GM23338 (cell line): ENCODE measurements at regions not wholly inside any gene's neighbourhood (a gene's known extent, or its start where the extent isn't known, plus 50 kb on each side); places are given as distances from the start of the nearest gene placed in this dataset.

ENCODE experiments used
- ATAC-seq: fragments of 200-7000 bp; cut with Tn5 transposase; 3 replicates; pipeline ENCODE4 v1.9.1; 2020
- DNase-seq: peaks from one replicate; pipeline ENCODE4 v3.0.0-alpha.2; 2015; ENCODE audit warnings: low spot score
- H2AFZ ChIP-seq: fragments of 200-600 bp; sonication (generic); 2 replicates; pipeline ENCODE4 v1.8.0; 2016; ENCODE audit warnings: antibody characterized with exemption, mild to moderate bottlenecking, moderate library complexity
- H3F3A ChIP-seq: fragments of 200-600 bp; sonication (generic); replicated peaks from 2 replicates; pipeline ENCODE4 v1.8.0; 2017; ENCODE audit warnings: antibody characterized with exemption, mixed run types, low read depth
- H3K27ac ChIP-seq: fragments of 200-600 bp; sonication (generic); 2 replicates; pipeline ENCODE4 v1.6.1; 2016; ENCODE audit warnings: low read depth
- H3K27me3 ChIP-seq: fragments of 200-600 bp; sonication (generic); 2 replicates; pipeline ENCODE4 v1.8.0; 2016; ENCODE audit warnings: mild to moderate bottlenecking, mixed run types, moderate library complexity; ENCODE audit not compliant: insufficient read depth
- H3K36me3 ChIP-seq: fragments of 200-600 bp; sonication (generic); 2 replicates; pipeline ENCODE4 v1.8.0; 2016; ENCODE audit warnings: mild to moderate bottlenecking; ENCODE audit not compliant: insufficient read depth
- H3K4me1 ChIP-seq: fragments of 200-600 bp; sonication (generic); 2 replicates; pipeline ENCODE4 v1.8.0; 2016; ENCODE audit warnings: mild to moderate bottlenecking, moderate library complexity; ENCODE audit not compliant: insufficient read depth
- H3K4me2 ChIP-seq: fragments of 200-600 bp; sonication (generic); 2 replicates; pipeline ENCODE4 v1.7.1; 2017; ENCODE audit warnings: mixed run types
- H3K4me3 ChIP-seq: fragments of 200-600 bp; sonication (generic); 2 replicates; pipeline ENCODE4 v1.6.1; 2016; ENCODE audit warnings: mixed run types
- H3K79me2 ChIP-seq: fragments of 200-600 bp; sonication (generic); replicated peaks from 2 replicates; pipeline ENCODE4 v1.8.0; 2017; ENCODE audit warnings: mild to moderate bottlenecking; ENCODE audit not compliant: insufficient read depth
- H3K9me2 ChIP-seq: fragments of 200-600 bp; sonication (generic); 2 replicates; pipeline ENCODE4 v1.8.0; 2017; ENCODE audit not compliant: insufficient read depth
- H4K20me1 ChIP-seq: fragments of 200-600 bp; sonication (generic); replicated peaks from 2 replicates; pipeline ENCODE4 v1.8.0; 2017; ENCODE audit warnings: mild to moderate bottlenecking; ENCODE audit not compliant: insufficient read depth
- H3K27ac Mint-ChIP-seq: 2 replicates; pipeline ENCODE4 v1.8.0; 2020; ENCODE audit warnings: inconsistent platforms, mild to moderate bottlenecking, moderate library complexity, mixed read lengths
- H3K27me3 Mint-ChIP-seq: 3 replicates; pipeline ENCODE4 v1.8.0; 2022; ENCODE audit warnings: low read depth, mild to moderate bottlenecking, moderate library complexity, mixed read lengths, inconsistent platforms; ENCODE audit not compliant: insufficient read depth, poor library complexity
- H3K36me3 Mint-ChIP-seq: 3 replicates; pipeline ENCODE4 v1.8.0; 2021; ENCODE audit warnings: low read depth, mild to moderate bottlenecking, inconsistent platforms, moderate library complexity, mixed read lengths
- H3K4me1 Mint-ChIP-seq: 3 replicates; pipeline ENCODE4 v1.8.0; 2020; ENCODE audit warnings: mild to moderate bottlenecking, inconsistent platforms, mixed read lengths
- H3K4me3 Mint-ChIP-seq: 3 replicates; pipeline ENCODE4 v1.8.0; 2021; ENCODE audit warnings: moderate library complexity, mild to moderate bottlenecking, inconsistent platforms, mixed read lengths
- H3K9me3 Mint-ChIP-seq: 3 replicates; pipeline ENCODE4 v1.8.0; 2020; ENCODE audit warnings: moderate library complexity, mild to moderate bottlenecking, inconsistent platforms, mixed read lengths
- CREB1 ChIP-seq: fragments of 250-450 bp; sonication (Bioruptor Pico); IDR thresholded peaks from 2 replicates; pipeline ENCODE4 v1.5.0; 2020; ENCODE audit warnings: low read depth, mild to moderate bottlenecking, moderate library complexity
- CTCF ChIP-seq, 2 experiments: fragments of 200-600 bp in 1 of 2; sonication (generic) in 1 of 2; conservative IDR thresholded peaks; 2 replicates each; pipeline versions ENCODE4 v1.5.1 to v1.6.1; 2016 to 2017; ENCODE audit warnings: antibody characterized with exemption in 2 of 2, low read depth in 2 of 2, mild to moderate bottlenecking in 2 of 2, moderate library complexity in 1 of 2
- ETS1 ChIP-seq: IDR thresholded peaks from 2 replicates; pipeline ENCODE4 v1.6.1; 2016; ENCODE audit warnings: antibody characterized with exemption
- EZH2 ChIP-seq: fragments of 200-600 bp; sonication (generic); IDR thresholded peaks from one replicate; pipeline ENCODE4 v1.8.0; 2017; ENCODE audit warnings: antibody characterized with exemption, mild to moderate bottlenecking, low read depth; ENCODE audit not compliant: unreplicated experiment
- EZH2phosphoT487 ChIP-seq: fragments of 200-600 bp; sonication (generic); IDR thresholded peaks from one replicate; pipeline ENCODE4 v1.8.1; 2018; ENCODE audit warnings: antibody characterized with exemption; ENCODE audit not compliant: unreplicated experiment
- JUNB ChIP-seq: IDR thresholded peaks from one replicate; pipeline ENCODE4 v1.6.1; 2016; ENCODE audit warnings: antibody characterized with exemption; ENCODE audit not compliant: unreplicated experiment
- NANOG ChIP-seq: IDR thresholded peaks from 2 replicates; pipeline ENCODE4 v1.6.1; 2016; ENCODE audit warnings: antibody characterized with exemption, borderline replicate concordance
- POLR2AphosphoS5 ChIP-seq: IDR thresholded peaks from 2 replicates; pipeline ENCODE4 v1.6.1; 2016; ENCODE audit warnings: antibody characterized with exemption, low read depth
- STAT1 ChIP-seq: IDR thresholded peaks from one replicate; pipeline ENCODE4 v1.6.1; 2016; ENCODE audit warnings: antibody characterized with exemption; ENCODE audit not compliant: unreplicated experiment
- ZNF114 ChIP-seq: fragments of 250-450 bp; sonication (Bioruptor Pico); IDR thresholded peaks from 2 replicates; pipeline ENCODE4 v1.5.0; 2020; ENCODE audit warnings: mild to moderate bottlenecking, moderate library complexity
- ZNF331 ChIP-seq: fragments of 250-450 bp; sonication (Bioruptor Pico); IDR thresholded peaks from 2 replicates; pipeline ENCODE4 v1.5.0; 2020; ENCODE audit warnings: low read depth, mild to moderate bottlenecking, moderate library complexity
- TF ChIP-seq, protein P1 (sequence below): IDR thresholded peaks from one replicate; pipeline ENCODE4 v1.6.1; 2018; ENCODE audit warnings: antibody characterized with exemption; ENCODE audit not compliant: unreplicated experiment

DNA sequence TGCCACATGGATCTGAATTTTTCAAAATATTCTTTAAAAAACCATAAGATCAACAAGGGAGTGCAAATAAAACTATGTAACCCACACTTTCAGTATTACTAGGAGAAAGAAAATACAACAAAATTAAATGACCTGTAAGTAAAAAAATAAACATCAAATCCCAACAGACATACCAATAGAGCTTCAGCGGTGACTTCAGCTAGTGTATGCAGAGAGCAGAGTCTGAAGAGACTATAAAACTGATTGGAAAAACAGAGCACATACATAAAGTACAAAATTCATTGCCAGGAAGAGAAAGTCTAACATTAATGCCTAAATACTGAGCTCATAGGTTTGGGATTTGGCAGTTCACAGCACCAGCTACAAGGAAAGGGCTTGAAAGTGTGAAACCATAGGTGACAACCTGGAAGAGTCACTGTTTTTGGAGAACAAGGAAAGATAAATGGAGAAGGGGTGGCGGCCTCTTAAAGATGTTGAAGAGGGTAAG is 291.1 kb downstream of the LMO7 start (continued):
- no peak for TF ChIP-seq CTCF (conservative IDR thresholded peaks at IDR 0.05; ENCODE audit: low read depth in 2 of 2)
- TF ChIP-seq ETS1: no peak
- no peak for TF ChIP-seq NANOG
- no peak for TF ChIP-seq CREB1 (CRISPR knock-in tag)
- no peak for TF ChIP-seq POLR2AphosphoS5
- no peak for TF ChIP-seq STAT1
- TF ChIP-seq EZH2: no peak
- TF ChIP-seq ZNF114 (CRISPR knock-in tag): no peak

DNA sequence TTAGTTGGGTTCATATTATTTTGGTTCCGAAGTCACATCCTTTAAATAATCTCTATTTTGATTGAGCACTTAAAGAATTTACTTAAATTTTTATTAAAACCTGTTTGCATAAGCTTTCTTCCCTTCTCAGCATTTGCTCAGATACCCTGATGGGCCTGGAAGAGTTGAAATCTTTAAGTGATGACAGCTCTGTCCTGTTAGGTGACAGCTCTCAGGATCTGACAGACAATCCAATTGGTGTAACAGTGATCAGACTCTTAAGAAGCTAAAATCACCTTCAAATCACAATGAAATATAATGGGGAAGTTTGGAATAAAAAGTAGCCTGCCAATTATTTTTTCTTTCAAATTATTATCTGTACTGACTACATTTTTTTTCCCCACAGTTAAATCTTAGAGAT is 284.4 kb downstream of the LMO7 start:
- no peak for ATAC-seq
- no peak overlapping the region for H3K27ac ChIP-seq
- H3K9me2 ChIP-seq: no peaks in the 10 kb centered on the region
- H3F3A ChIP-seq: no peaks in the 10 kb centered on the region
- H3K79me2 ChIP-seq: no peaks in the 10 kb centered on the region
- Mint-ChIP-seq H3K27ac (no peak overlapping the region), H3K27me3 (peaks cover 2% of the 10 kb centered on the region), H3K9me3 (no peaks in the 10 kb centered on the region; the same call in 1 of the 3 replicates), H3K4me1 (no peaks in the 10 kb centered on the region), H3K4me3 (no peak overlapping the region), H3K36me3 (no peaks in the 10 kb centered on the region)
- no peaks in the 10 kb centered on the region for H3K27me3 ChIP-seq
- no peak overlapping the region for H3K4me2 ChIP-seq
- no peak for DNase-seq
- no peak overlapping the region for H2AFZ ChIP-seq
- H4K20me1 ChIP-seq: no peaks in the 10 kb centered on the region
- no peak overlapping the region for H3K4me3 ChIP-seq
- no peaks in the 10 kb centered on the region for H3K36me3 ChIP-seq
- no peaks in the 10 kb centered on the region for H3K4me1 ChIP-seq
- TF ChIP-seq ZNF331 (CRISPR knock-in tag): no peak
- no peak for TF ChIP-seq EZH2phosphoT487
- TF ChIP-seq CTCF (conservative IDR thresholded peaks at IDR 0.05; ENCODE audit: low read depth in 2 of 2): no peak
- TF ChIP-seq ZNF114 (CRISPR knock-in tag): no peak
- no peak for TF ChIP-seq CREB1 (CRISPR knock-in tag)
- no peak for TF ChIP-seq NANOG
- TF ChIP-seq ETS1: no peak
- TF ChIP-seq EZH2: no peak
- TF ChIP-seq, protein P1, sequence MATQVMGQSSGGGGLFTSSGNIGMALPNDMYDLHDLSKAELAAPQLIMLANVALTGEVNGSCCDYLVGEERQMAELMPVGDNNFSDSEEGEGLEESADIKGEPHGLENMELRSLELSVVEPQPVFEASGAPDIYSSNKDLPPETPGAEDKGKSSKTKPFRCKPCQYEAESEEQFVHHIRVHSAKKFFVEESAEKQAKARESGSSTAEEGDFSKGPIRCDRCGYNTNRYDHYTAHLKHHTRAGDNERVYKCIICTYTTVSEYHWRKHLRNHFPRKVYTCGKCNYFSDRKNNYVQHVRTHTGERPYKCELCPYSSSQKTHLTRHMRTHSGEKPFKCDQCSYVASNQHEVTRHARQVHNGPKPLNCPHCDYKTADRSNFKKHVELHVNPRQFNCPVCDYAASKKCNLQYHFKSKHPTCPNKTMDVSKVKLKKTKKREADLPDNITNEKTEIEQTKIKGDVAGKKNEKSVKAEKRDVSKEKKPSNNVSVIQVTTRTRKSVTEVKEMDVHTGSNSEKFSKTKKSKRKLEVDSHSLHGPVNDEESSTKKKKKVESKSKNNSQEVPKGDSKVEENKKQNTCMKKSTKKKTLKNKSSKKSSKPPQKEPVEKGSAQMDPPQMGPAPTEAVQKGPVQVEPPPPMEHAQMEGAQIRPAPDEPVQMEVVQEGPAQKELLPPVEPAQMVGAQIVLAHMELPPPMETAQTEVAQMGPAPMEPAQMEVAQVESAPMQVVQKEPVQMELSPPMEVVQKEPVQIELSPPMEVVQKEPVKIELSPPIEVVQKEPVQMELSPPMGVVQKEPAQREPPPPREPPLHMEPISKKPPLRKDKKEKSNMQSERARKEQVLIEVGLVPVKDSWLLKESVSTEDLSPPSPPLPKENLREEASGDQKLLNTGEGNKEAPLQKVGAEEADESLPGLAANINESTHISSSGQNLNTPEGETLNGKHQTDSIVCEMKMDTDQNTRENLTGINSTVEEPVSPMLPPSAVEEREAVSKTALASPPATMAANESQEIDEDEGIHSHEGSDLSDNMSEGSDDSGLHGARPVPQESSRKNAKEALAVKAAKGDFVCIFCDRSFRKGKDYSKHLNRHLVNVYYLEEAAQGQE: no peak
- TF ChIP-seq JUNB: no peak
- TF ChIP-seq STAT1: no peak
